ENCODE measurements at regions not wholly inside any gene's neighbourhood (a gene's known extent, or its start where the extent isn't known, plus 50 kb on each side); places are given as distances from the start of the nearest gene placed in this dataset.
A peak's percentile ranks its signal among the peaks of the same experiment; 100 is the strongest.
"Not testable (repeated sequence)": the region's sequence is repeated elsewhere in the genome, so short reads cannot be mapped to it uniquely, and the experiment has no call there.

GRCh38 chr7:131861620-131862346 is 305.4 kb upstream of the PODXL start:
- DNase-seq (ENCODE audit: low read depth in 2 of 2): no peak

DNA sequence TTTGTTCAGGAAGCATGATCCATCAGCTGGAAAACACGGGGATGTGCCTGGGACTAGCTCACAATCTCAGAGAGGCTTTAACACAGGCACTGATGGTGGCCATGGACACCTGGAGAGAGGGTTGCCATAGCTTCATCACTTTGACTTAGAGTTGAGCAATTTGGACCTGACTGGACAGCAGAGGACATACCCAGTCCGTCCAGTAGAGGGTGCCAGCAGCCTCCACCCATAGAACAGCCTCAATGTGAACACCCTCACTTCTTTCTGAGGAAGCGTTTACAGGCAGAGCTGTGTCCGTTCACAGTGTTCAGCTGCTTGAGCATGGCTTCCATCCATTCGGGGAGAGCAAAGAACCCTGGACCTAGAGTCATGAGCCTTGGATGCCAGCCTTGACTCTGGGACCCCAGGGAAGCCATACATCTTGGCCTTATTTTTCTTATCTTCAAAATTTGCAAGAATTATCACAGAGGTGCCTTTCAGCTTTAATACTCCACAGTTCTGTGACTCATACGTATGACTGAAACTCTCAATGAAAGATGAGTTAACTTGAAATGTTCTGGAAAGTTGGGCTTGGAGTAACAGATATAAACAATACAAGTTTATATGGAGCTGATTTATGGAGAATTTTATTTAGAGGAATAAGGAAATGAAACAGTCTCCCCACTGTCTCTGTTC is 302.9 kb upstream of the PODXL start:
- DNase-seq (ENCODE audit: low read depth in 2 of 2): peak in 1 of 2 donors; percentile 4

GRCh38 chr7:131858611-131859010 is 302.2 kb upstream of the PODXL start:
- DNase-seq (ENCODE audit: low read depth in 2 of 2): no peak

DNA sequence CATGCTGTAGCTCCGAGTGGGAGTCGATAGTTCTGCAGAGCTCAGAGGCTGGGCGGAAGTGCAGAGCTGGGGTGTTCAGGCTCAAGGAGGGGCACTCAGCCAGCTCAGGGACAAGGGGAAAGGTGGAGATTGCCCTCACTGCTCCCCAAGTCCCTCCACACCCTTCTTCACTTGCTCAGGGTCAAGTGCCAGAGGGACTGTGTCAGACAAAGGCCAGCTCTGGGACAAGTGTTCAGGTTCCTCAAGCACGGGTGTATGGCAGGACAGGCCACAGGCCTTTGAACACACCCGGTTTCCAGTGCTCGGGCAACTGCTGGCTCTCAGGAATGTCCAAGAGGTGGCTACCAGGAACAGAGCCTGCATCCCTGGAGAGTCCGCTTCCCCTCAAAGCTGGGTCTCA is 293.0 kb upstream of the PODXL start:
- DNase-seq (ENCODE audit: low read depth in 2 of 2): no peak

DNA sequence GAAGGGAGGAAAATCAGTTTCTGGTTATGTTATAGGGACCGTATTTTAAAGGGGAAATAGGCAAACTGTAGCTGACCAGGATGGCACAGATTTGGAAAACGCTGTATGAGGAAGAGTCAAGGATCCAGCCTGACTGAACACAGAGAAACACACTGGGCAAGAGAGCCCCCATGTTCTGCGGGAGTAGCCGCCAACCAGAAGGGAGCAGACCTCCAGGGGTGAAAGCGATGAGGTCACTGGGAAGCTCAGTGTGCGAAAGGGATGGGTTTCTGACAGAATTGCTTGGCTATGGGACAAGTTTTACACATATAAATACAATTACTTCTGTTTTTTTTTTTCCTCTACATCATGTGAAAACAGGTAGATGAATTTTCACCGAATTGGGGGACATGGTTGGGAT is 291.6 kb upstream of the PODXL start:
- DNase-seq (ENCODE audit: low read depth in 2 of 2): no peak

DNA sequence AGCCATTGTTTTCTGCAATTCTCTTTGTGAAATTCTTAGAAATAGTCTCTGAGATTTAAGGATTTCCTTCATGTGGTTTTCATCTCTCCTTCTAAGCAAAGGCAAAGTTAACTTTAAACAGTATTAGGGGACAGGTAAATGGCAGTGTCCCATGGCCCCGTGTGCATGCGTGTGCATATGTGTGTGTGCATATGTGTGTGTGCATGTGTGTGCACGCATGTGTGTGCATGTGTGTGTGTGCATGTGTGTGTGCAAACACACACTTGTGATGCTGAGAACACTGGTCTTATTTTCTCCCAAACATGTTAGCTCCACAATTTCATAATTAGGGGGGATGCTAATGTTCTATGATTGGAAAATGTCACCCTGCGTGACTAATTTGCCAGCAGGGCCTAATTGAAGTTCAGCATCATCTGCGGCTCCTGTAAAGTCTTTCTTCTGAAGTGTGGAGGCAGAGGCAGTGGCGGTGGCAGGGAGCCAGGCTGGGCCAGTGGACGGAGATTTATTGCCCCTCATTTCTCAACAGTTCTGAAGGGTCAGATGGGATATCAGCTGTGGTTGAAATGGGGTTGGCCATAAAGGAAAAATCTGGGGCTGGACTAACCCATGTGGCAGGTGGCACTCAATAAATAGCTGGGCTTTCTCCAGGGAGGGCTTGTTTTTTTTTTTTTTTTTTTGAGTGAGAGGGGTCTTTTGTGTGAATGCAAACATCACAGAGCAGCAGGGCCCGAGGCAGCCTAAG is 289.3 kb upstream of the PODXL start:
- no peak for DNase-seq (ENCODE audit: low read depth in 2 of 2)

GRCh38 chr7:131844369-131844768 is 287.9 kb upstream of the PODXL start:
- no peak for DNase-seq (ENCODE audit: low read depth in 2 of 2)

- DNase-seq (ENCODE audit: low read depth in 2 of 2): no peak
These were observed 287.5 kb upstream of the PODXL start for GRCh38 chr7:131843898-131844331.

- no peak for DNase-seq (ENCODE audit: low read depth in 2 of 2)
These were observed 283.7 kb upstream of the PODXL start for GRCh38 chr7:131839967-131840690.

GRCh38 chr7:131836733-131837132 is 280.3 kb upstream of the PODXL start:
- no peak for DNase-seq (ENCODE audit: low read depth in 2 of 2)

DNA sequence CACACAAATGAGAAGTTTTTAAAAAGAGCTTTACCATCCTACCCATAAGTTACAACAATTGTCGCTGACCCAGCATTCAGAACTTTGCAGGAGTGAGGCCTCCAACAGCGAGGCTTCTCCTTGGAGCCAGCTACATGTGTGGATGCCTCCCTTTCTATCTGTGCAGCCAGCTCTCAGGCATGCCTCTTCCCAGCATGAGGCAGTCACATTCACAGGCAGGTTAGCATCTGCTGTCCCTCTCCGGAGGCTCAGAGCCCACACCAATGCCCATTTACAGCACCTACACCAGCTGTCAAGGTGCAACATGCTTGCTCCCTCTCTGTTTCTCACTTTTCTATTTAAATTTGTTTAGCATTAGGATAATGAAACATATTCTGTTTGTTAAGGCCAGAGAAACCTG is 278.7 kb upstream of the PODXL start:
- no peak for DNase-seq (ENCODE audit: low read depth in 2 of 2)

GRCh38 chr7:131830681-131831080 is 274.3 kb upstream of the PODXL start:
- DNase-seq (ENCODE audit: low read depth in 2 of 2): no peak

DNA sequence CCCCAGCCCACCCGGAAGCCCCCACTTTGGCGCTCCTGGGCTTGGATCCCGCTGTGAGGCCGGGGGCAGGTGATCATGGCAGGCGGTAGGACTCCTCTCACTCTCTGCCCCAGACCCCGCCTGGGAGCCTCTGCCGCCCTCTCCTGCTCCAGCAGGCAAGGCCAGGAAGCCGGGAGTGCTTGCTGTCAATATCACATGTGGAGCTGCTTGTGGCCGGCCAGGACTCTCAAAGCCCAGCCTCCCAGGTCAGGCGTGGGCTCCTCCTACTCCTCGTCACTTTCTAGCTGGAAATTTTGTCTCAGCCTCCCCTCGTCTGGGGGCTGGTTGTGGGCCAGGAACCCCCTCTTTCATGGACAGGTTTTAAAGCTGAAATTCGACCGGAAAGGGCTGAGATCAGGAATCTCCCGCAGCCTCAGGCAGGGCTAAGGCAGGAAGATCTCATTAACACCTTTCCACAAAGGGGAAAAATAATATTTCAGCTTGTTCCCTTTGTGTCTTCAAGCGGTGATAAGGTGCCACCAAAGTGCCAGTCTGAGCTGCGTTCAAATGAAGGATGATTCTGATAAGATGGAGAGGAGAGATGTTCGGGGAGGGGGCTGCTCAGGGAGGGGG is 273.6 kb upstream of the PODXL start:
- DNase-seq (ENCODE audit: low read depth in 2 of 2): no peak

DNA sequence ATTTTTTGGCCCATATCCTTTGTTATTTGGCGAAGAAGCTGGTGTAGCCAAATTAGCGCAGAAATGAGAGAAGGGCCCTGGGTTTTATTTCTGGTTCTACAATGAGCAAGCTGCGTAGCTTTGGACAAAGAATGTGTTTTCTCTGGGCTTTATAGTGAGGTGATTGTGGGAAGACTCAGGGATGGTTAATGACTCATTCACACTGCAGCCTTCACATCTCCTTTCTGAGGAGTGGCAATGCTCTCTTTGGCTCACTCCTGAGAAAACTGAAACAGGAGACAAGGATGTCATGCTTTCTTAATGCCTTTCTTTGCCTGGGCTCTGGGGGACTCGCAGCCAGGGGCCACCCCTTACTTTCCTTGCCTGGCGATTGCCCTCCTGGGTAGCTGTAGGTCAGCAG is 271.0 kb upstream of the PODXL start:
- no peak for DNase-seq (ENCODE audit: low read depth in 2 of 2)

DNA sequence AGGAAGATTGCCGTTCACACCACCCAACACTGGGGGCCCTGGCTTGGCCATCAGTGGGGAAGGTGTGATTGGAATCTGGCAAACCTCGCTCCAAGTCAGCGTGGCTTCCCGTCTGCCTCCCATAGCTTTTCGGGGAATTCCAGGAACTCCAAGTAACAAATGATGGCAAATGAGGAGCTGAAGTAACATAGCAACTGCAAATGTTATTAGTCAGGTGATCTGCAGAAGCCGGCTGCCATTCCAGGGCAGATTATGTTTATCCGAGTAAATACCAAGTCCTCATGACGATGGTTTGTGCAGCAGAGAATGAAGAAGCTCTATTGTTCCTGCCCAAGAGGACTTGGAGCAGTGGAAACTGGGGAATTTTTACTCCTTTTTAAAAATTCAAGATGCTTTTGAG is 270.5 kb upstream of the PODXL start:
- DNase-seq (ENCODE audit: low read depth in 2 of 2): no peak

DNA sequence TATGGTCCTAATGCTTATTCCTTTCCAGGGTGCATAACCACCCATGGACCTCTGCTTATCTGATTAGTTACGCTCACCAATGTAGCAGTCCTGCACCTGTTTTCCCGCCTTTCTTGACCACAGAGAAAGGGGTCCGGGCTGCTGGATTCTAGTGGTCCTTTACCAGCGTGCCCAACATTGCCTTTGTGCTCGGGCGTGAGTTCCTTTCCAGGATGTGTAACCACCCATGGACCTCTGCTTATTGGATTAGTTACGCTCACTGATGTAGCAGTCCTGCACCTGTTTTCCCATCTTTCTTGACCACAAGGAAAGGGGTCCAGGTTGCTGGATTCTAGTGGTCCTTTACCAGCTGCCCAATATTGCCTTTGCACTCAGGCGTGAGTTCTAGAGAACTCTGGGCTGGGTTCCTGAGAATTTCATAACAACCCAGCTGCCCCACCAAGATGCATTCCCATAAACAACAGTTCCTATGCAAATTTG is 267.6 kb upstream of the PODXL start:
- not testable (repeated sequence) for DNase-seq (ENCODE audit: low read depth in 2 of 2)

- no peak for DNase-seq (ENCODE audit: low read depth in 2 of 2)
These were observed 263.5 kb upstream of the PODXL start for GRCh38 chr7:131819891-131820290.

GRCh38 chr7:131816391-131817007 is 260.1 kb upstream of the PODXL start:
- no peak for DNase-seq (ENCODE audit: low read depth in 2 of 2)

DNA sequence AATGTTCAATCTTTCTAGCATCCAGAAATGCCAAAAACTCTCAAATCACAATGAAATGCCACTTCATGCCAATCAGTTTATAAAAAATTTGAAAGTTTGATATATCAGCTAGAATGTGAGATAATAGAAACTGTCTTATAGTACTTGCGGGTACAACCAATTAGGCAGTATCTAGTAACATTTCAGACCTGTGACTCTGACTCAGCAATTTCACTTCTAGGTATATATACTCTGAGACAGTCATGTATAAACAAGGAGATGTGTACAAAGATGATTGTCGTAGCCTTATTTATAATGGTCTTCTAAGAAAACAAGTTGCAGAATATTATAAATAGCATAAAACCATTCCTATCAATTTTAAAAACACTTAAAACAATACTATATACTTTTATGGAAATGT is 252.3 kb upstream of the PODXL start:
- no peak for DNase-seq (ENCODE audit: low read depth in 2 of 2)

DNA sequence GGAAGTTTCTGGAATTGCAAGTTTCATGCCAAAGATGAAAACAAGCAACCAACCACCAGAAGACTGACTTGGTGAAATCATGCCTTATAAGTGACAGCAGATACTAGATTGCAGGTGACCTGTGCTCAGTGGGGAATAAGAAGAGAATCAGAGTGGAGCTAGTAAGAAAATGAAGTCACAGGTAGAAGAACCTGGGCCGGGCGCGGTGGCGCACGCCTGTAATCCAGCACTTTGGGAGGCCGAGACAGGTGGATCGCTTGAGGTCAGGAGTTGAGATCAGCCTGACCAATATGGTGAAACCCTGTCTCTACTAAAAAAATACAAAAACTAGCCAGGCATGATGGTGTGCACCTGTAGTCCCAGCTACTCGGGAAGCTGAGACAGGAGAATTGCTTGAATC is 251.7 kb upstream of the PODXL start:
- DNase-seq (ENCODE audit: low read depth in 2 of 2): not testable (repeated sequence)

DNA sequence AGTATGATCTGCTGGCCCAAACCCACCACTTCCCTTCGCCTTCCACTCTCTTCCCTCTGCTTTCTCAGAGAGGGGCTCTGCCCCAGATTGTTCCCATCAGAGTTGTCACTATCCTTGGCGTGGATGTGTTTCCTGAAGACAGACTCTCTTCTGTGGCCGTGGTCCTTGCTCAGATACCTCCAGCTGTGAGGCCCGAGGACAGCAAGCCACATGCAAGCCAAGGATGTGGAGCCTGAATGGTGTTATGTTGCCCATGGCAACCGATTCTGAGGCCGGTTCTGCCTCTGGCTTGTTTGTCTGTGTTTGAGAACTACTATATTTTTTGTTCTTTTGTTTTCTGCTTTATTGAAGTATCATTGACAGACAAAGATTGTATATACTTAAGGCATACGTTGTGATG is 247.4 kb upstream of the PODXL start:
- no peak for DNase-seq (ENCODE audit: low read depth in 2 of 2)

Measured in stimulated activated CD4-positive, alpha-beta T cell treated with anti-CD3 and anti-CD28 coated beads, Interleukin-1b, Interleukin-23, amount 100 ng/mL, for 1 hour (primary cell).